ENCODE measurements at regions not wholly inside any gene's neighbourhood (a gene's known extent, or its start where the extent isn't known, plus 50 kb on each side); places are given as distances from the start of the nearest gene placed in this dataset.

GRCh38 chr6:148608199-148608951, 138.5 kb upstream of the UST start:
- Histone ChIP-seq H3K27ac (ENCODE audit: insufficient read depth, low read depth, low read length) (no peak overlapping the region), H3K36me3 (ENCODE audit: control insufficient read depth in 2 of 2, extremely low read depth in 1 of 2, insufficient read depth in 2 of 2, low read length in 2 of 2) (no peaks in the 10 kb centered on the region), H3K4me1 (ENCODE audit: control insufficient read depth, extremely low read depth, insufficient read depth, low read length) (no peaks in the 10 kb centered on the region), H2AFZ (ENCODE audit: low read depth, low read length) (no peak overlapping the region), H3K79me2 (ENCODE audit: control insufficient read depth, insufficient read depth, low read length) (no peaks in the 10 kb centered on the region), H3K9me1 (replicated peaks; ENCODE audit: control insufficient read depth, extremely low read depth, insufficient read depth, low read length) (no peaks in the 10 kb centered on the region), H3K4me2 (ENCODE audit: insufficient read depth, low read length) (no peak overlapping the region), H3K27me3 (ENCODE audit: control insufficient read depth in 2 of 2, insufficient read depth in 2 of 2, low read length in 2 of 2) (no peaks in the 10 kb centered on the region), H4K20me1 (replicated peaks; ENCODE audit: control insufficient read depth, extremely low read depth, insufficient read depth, low read length) (no peaks in the 10 kb centered on the region), H3K9ac (replicated peaks; ENCODE audit: extremely low read depth, insufficient read depth, low read length) (no peak overlapping the region), H3K4me3 (replicated peaks in 1 of 3; ENCODE audit: insufficient read depth in 1 of 3, low read depth in 1 of 3, low read length in 3 of 3) (no peak overlapping the region), H3K9me3 (replicated peaks; ENCODE audit: control insufficient read depth, insufficient read depth, low read length) (no peaks in the 10 kb centered on the region)
- ChIA-PET POLR2A (no interaction called here), CTCF (interaction anchor here (1.4 to 2.5 kb wide), 3 partner anchors 20 to 48 kb away, joined by 3 to 27 read pairs (median 15); no protein-coding TSS in a partner anchor)
- no TSS peak for BruUV-seq (replicated peaks)
- intact Hi-C loops (cut with micrococcal nuclease) (loop anchor here (1.0 to 2.0 kb wide), 3 partner anchors 30 to 432 kb away; no protein-coding TSS in a partner anchor), dilution Hi-C loops (cut with MboI; ENCODE audit: extremely low pct_ligation_motif_present, low sequenced_read_pairs) (no loop called here)
- TF ChIP-seq EZH2 (IDR thresholded peaks at IDR 0.05; ENCODE audit: borderline replicate concordance, low read depth, low read length, severe bottlenecking), result no peak
- no peak for TF ChIP-seq POLR2A (IDR thresholded peaks at IDR 0.05; ENCODE audit: low read depth, low read length)
- TF ChIP-seq, protein P1, sequence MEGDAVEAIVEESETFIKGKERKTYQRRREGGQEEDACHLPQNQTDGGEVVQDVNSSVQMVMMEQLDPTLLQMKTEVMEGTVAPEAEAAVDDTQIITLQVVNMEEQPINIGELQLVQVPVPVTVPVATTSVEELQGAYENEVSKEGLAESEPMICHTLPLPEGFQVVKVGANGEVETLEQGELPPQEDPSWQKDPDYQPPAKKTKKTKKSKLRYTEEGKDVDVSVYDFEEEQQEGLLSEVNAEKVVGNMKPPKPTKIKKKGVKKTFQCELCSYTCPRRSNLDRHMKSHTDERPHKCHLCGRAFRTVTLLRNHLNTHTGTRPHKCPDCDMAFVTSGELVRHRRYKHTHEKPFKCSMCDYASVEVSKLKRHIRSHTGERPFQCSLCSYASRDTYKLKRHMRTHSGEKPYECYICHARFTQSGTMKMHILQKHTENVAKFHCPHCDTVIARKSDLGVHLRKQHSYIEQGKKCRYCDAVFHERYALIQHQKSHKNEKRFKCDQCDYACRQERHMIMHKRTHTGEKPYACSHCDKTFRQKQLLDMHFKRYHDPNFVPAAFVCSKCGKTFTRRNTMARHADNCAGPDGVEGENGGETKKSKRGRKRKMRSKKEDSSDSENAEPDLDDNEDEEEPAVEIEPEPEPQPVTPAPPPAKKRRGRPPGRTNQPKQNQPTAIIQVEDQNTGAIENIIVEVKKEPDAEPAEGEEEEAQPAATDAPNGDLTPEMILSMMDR (IDR thresholded peaks at IDR 0.05; ENCODE audit: extremely low read depth in 1 of 2, insufficient read depth in 1 of 2, low read depth in 1 of 2, low read length in 2 of 2), result peak; percentile 40 to 59
- DNase-seq (ENCODE audit: low read depth, low spot score), result peak; percentile 51
- FAIRE-seq, result peak; percentile 58

- DNase-seq (ENCODE audit: low read depth, low spot score) (no peak), FAIRE-seq (no peak)
- Histone ChIP-seq H3K9me3 (replicated peaks; ENCODE audit: control insufficient read depth, insufficient read depth, low read length) (no peaks in the 10 kb centered on the region), H3K4me1 (ENCODE audit: control insufficient read depth, extremely low read depth, insufficient read depth, low read length) (no peaks in the 10 kb centered on the region), H2AFZ (ENCODE audit: low read depth, low read length) (no peak overlapping the region), H3K4me3 (replicated peaks in 1 of 3; ENCODE audit: insufficient read depth in 1 of 3, low read depth in 1 of 3, low read length in 3 of 3) (no peak overlapping the region), H3K9me1 (replicated peaks; ENCODE audit: control insufficient read depth, extremely low read depth, insufficient read depth, low read length) (no peaks in the 10 kb centered on the region), H3K4me2 (ENCODE audit: insufficient read depth, low read length) (no peak overlapping the region), H3K27me3 (ENCODE audit: control insufficient read depth in 2 of 2, insufficient read depth in 2 of 2, low read length in 2 of 2) (no peaks in the 10 kb centered on the region), H4K20me1 (replicated peaks; ENCODE audit: control insufficient read depth, extremely low read depth, insufficient read depth, low read length) (no peaks in the 10 kb centered on the region), H3K27ac (ENCODE audit: insufficient read depth, low read depth, low read length) (no peak overlapping the region), H3K9ac (replicated peaks; ENCODE audit: extremely low read depth, insufficient read depth, low read length) (no peak overlapping the region), H3K36me3 (ENCODE audit: control insufficient read depth in 2 of 2, extremely low read depth in 1 of 2, insufficient read depth in 2 of 2, low read length in 2 of 2) (no peaks in the 10 kb centered on the region), H3K79me2 (ENCODE audit: control insufficient read depth, insufficient read depth, low read length) (no peaks in the 10 kb centered on the region)
- no TSS peak for BruUV-seq (replicated peaks)
- TF ChIP-seq, protein P1 (IDR thresholded peaks at IDR 0.05; ENCODE audit: extremely low read depth in 1 of 2, insufficient read depth in 1 of 2, low read depth in 1 of 2, low read length in 2 of 2), result no peak
- no peak for TF ChIP-seq FOS (IDR thresholded peaks at IDR 0.05; ENCODE audit: borderline replicate concordance, insufficient read depth, low read length)
- TF ChIP-seq JUN (IDR thresholded peaks at IDR 0.05; ENCODE audit: borderline replicate concordance, insufficient read depth, insufficient read length, low read depth), result no peak
- no peak for TF ChIP-seq GATA2 (IDR thresholded peaks at IDR 0.05; ENCODE audit: insufficient read depth, insufficient read length, low read depth, low read length)
- no peak for TF ChIP-seq MAX (IDR thresholded peaks at IDR 0.05; ENCODE audit: insufficient read depth, insufficient read length)
- no peak for TF ChIP-seq POLR2AphosphoS5 (IDR thresholded peaks at IDR 0.05; ENCODE audit: insufficient read depth, low read depth, low read length)
- TF ChIP-seq MYC (IDR thresholded peaks at IDR 0.05; ENCODE audit: low read depth, low read length), result no peak
- TF ChIP-seq EZH2 (IDR thresholded peaks at IDR 0.05; ENCODE audit: borderline replicate concordance, low read depth, low read length, severe bottlenecking), result no peak
- no peak for TF ChIP-seq POLR2A (IDR thresholded peaks at IDR 0.05; ENCODE audit: low read depth, low read length)
- ChIA-PET POLR2A (no interaction called here), CTCF (interaction anchor here (1.6 kb wide), 1 partner anchor 33 kb away, joined by 5 read pairs; no protein-coding TSS in a partner anchor)
- intact Hi-C loops (cut with micrococcal nuclease) (no loop called here), dilution Hi-C loops (cut with MboI; ENCODE audit: extremely low pct_ligation_motif_present, low sequenced_read_pairs) (no loop called here)
These were observed 135.6 kb upstream of the UST start for GRCh38 chr6:148611213-148611612.
